HG03521 (cell line): ENCODE measurements at regions not wholly inside any gene's neighbourhood (a gene's known extent, or its start where the extent isn't known, plus 50 kb on each side); places are given as distances from the start of the nearest gene placed in this dataset.
"Not testable (repeated sequence)": the region's sequence is repeated elsewhere in the genome, so short reads cannot be mapped to it uniquely, and the experiment has no call there.

Experiments
- ATAC-seq: cut with Tn5 transposase; IDR thresholded peaks from one replicate; pipeline ENCODE4 v1.9.1; 2021; ENCODE audit warnings: mild to moderate bottlenecking, moderate library complexity; ENCODE audit not compliant: unreplicated experiment

DNA sequence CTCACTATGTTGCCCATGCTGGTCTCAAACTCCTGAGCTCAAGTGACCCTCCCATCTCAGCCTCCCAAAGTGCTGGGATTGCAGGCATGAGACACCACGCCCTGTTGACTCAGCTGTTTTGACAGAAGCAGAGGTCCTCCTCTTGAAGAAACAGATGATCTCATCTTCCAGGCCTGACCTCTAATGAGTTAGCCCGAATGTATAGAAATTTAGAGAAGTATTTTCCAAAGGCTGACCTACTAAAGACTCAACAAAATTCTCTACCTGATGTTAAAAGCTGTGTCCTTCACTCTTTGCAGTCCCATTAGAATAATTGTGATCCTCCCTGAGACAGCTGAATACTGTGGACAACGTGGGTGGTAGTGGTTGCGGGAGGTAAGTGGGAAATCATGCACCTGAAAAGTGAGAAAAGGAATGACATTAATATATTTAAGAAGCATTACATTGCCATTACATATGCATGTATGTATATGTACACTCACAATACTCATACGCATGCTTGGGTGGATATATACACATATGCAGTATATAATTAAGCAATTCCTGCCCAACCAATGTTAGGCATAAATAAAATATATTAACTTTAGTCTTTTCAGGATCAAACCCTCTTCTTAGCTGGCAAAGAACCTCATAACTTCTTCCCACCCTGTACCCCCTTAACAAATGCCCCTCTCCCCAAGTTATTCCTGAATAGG lies 204.6 kb upstream of the NR2F2 start:
- no peak for ATAC-seq

DNA sequence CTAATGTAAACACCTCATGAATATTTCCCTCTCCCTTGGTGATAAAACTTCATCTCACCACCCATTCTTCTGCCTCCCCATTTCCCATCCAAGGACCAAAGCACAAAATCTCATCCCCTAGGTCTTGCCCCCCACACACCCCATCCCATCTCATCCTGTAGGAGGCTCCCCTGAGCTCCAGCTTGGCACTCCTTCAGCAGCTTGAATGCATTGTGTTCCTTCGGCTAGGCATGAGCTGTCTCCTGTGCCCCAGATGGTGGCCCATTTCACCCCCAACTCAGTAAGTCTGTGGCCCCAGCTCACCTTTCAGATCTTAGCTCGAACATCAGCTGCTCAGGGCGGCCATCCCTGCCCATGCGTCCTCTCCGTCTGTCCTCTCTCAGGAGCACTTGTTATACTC lies 203.6 kb upstream of the NR2F2 start:
- no peak for ATAC-seq

DNA sequence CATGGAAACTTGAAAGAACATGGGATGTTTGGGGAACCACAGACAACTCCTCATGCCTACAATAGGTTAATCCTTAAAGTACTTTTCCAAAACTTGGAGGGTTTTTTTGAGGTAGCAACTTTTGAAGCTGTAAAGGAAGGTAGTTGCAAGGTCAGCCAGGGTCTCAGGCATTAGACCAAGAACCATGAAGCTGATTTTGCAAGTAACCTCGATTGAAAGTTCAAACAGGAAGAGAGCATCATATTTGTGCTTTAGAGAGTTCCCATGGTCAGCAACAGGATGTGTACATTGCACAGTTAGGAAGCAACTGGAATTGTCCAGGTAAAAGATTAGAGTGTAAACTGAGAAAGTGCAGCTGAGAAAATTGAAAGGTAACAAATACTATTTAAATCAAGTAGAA lies 199.8 kb upstream of the NR2F2 start:
- no peak for ATAC-seq

DNA sequence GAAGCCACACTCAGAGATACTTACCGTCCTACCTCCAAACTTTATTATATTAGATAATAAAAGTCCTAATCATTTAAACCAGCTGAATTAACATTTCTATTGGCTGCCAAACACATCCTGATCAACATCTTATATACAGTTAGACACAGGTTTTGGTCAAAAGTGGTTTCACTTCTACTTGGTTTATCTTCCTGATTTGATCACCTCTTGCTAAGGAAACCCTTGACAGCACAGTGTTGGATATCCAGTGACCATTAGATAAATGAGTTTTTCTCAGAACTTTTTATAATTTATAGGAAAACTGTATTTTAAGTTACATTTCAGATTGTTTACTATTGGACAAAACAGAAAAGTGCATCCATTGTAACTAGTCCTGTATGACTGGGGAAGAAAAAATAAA lies 198.4 kb upstream of the NR2F2 start:
- no peak for ATAC-seq

DNA sequence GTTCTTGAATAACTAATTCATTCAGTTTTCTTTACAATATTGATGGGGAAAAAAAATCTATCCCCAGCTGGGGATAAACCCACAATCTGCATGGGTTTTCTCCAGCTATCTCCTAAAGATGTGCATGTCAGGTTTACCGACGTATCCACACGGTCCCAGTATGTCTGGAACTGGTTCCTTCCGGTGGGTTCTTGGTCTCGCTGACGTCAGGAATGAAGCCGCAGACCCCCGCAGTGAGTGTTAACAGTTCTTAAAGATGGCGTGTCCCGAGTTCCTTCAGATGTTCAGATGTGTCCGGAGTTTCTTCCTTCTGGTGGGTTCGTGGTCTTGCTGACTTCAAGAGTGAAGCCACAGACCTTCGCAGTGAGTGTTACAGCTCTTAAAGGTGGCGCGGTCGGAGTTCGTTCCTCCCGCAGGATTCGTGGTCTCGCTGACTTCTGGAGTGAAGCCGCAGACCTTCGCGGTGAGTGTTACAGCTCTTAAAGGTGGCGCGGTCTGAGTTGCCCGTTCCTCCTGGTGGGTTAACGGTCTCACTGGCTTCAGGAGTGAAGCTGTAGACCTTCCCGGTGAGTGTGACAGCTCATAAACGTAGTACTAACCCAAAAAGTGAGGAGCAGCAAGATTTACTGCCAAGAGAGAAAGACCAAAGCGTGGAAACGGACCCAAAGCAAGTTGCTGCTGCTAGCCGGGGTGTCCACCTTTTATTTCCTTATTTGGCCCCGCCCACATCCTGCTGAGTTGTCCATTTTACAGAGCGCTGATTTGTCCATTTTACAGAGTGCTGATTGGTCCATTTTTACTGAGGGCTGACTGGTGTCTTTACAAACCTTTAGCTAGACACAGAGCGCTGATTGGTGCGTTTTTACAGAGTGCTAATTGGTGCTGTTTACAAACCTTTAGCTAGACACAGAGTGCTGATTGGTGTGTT lies 195.1 kb upstream of the NR2F2 start:
- ATAC-seq, result no peak

DNA sequence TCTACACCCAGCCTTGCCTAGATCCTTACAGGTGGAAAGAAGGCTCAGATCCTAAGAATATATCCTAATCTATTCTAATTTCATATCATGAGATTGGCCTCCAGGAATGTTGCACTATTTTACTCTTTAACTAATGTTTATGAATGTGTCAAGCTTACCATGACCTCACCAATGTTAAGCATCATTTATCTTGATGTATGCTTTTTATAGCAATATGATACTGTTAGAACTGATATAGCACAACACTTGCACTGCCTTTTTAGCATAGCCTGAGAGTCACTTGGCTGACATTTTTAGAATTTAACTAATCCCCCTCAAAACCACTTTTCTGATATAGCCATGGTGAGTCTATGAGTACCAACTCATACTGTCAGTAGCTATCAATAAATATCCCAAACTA lies 191.5 kb upstream of the NR2F2 start:
- no peak for ATAC-seq

DNA sequence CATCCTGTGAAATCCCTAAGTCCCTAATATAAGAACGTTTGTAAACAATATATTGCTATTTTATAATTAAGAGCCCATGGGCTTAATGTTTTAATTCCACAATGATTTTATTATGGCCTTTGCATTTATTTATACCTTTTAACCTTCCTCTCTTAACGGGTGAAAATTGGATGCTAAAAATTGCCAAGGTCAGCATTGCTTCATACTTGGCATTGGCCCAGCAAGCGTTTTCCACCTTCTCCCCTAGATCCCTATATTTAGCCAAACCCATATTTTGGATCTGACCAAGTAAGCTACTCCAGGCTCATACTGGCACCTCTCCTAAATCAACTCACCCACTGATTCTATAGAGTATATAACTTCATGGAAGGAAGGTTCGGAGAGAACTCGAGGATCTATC lies 188.0 kb upstream of the NR2F2 start:
- ATAC-seq, result no peak

DNA sequence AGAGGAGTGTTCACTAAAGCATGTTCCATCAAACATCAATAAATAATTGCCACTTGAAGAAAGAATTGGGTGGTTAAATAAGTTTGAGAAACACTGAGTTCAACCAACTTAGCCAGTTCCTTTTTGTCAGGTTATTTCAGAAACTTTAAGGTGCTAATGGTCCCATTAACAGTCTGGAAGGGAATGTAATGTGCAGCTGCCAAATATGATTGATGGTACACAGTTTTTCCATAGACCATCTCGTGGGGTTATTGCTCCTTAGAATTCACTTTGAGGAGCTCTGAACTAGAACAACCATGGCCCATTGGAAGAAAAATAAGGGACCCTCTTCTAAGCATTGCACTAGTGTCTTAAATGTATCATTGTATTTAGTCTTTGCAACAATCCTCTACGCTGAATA lies 185.8 kb upstream of the NR2F2 start:
- ATAC-seq, result no peak

DNA sequence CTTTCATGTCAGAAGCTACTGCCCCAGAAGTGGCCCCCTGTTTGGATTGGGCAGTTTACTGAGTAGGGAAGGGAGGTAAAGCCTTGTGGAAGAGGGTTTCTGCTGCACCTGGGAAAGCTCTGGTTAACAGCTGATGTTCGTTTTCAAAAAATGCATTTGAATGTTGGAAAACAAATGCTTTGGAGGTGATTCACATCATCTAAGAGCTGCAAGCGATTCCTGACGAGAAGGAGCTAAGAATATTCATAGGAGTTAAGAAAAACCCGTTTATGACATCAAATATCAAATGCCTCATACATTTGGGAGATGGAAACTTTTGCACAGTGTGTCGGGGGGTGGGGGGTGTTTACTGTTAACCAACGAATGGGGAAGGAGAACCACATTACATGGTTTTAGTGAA lies 183.8 kb upstream of the NR2F2 start:
- ATAC-seq, result no peak

DNA sequence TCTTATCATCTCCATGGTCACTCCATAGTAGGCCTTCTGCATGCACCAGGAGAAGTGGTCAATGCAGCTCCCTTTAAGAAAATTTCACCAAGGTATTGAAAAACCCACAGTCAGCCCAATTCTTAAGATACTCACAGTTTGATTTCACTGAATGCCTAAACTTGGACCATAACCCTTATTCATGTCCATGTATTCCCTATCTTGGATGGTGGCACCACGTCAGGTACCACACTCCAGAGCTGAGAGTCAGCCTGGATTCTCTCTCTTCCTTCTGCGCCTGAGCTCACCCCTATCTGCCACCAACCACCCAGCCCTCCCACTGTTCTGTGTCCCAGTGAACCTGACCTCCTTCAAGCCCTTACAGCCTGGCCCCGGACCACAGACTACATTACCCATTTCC lies 183.2 kb upstream of the NR2F2 start:
- ATAC-seq, result no peak

DNA sequence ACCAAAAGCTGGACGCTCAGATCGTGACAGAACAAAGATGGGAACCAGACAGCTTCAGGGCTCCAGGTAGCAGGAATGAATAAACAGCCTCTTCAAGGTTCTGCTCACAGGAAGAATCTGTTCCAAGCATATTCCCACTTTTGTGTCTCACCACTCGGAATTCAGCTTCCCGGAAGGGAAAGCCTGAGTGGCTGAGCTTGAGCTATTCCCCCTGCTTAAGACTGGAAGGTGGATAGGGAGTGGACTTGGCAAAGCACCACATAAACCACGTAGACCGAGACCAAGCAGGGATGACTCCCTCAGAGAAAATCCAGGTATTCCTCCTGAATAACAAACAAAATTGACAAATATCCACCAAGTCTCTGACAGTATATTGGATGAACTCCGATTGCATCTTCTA lies 180.2 kb upstream of the NR2F2 start:
- ATAC-seq, result no peak

DNA sequence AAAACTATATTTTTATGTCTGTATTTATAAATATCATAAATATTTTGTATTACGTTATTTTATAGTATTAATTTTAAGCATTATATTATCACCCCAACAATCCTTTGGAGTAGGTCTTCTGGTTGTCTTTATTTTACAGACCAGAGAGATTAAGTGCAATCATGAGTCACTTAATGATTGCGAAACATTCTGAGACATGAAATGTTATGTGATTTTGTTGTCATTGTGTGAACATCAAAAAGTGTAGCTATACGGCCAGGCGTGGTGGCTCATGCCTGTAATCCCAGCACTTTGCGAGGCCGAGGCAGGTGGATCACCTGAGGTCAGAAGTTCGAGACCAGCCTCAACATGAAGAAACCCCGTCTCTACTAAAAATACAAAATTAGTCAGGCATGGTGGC lies 178.8 kb upstream of the NR2F2 start:
- ATAC-seq, result not testable (repeated sequence)

DNA sequence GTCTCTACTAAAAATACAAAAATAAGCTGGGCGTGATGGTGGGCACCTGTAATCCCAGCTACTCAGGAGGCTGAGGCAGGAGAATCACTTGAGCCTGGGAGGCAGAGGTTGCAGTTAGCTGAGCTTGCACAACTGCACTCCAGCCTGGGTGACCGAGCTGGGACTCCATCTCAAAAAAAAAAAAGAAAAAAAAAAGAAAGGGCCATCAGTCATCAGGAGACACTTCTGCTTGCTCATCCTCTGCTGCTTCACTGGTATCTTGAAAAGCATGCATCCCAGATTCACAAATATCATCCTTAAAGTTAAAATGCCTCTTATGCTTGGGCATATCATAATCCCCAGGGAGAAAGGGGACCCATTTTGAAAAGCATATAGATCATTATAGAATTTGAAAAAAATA lies 176.6 kb upstream of the NR2F2 start:
- ATAC-seq, result no peak

DNA sequence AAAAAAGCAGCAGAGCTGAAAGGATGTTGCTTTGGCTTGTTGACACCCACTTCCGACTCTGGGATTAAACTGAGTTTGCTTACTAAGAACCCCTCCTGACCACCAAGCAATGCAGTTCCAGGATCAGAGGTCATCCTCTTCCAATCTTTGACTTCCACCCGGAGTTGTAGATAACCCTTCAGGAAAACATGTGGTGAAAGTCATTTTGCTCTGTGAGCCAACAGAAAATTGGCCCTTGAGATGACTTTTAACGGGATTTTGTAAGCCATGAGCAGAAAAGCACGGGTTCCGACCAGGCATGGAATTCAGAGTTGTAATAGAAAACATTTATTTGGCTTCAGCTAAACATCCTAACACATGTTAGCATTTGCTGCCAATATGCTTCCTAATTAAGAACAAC lies 171.6 kb upstream of the NR2F2 start:
- ATAC-seq, result no peak

DNA sequence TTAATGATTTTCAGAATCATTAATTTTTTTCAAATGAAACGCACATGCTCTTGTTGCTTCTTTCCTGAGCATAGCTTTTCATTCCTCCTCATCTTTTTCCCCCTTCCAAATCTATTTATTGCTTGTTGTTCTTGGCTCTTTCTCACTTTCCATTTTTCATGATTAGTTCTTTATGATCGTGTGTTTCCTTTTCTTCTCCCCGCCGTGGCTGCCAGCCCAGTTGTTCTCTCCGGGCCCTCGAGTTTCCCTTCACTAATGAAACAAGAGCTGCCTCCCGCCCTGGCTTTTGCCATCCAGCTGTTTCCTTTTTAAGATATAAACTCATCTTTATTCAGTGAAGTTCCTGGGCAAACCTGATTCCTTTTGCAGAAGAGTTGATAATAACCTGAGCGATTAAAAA lies 170.2 kb upstream of the NR2F2 start:
- no peak for ATAC-seq

DNA sequence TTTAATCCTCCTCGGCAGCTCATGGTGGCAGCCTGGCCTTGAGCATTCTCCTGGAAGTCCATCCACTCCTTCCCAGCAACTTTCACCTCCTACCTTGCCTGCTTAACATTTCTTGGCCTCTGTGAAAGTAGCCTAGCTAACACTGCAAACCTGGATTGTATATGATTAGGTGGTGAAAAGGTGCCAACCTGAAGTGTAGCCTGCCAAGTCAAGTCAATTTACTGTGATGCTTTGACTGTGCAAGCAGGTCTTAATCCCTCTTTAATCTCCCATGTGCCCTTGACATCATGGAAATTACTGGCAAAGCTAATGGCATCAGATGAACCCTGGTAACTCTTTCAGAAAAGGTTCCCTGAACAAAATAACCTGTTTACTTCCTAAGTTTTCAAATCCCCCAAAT lies 169.7 kb upstream of the NR2F2 start:
- no peak for ATAC-seq

DNA sequence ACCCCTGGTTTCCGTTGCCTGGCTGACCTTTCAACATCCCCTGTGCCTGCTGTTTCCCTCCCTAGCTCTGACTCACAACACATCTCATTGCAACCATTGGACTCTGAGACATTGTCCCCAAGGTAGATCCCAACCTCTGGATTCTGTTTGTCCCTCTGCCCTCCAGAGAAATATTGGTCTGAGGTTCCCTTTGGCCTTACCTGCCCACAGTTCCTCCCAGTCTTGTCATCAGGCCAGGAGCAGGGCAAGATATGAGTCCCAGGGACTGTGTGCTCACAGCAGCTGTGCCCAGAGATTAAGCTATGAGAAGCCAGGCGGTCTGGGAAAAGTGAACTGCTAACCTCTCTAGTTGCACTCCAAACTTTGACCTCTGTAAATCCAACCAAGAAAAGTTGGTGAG lies 168.2 kb upstream of the NR2F2 start:
- no peak for ATAC-seq

DNA sequence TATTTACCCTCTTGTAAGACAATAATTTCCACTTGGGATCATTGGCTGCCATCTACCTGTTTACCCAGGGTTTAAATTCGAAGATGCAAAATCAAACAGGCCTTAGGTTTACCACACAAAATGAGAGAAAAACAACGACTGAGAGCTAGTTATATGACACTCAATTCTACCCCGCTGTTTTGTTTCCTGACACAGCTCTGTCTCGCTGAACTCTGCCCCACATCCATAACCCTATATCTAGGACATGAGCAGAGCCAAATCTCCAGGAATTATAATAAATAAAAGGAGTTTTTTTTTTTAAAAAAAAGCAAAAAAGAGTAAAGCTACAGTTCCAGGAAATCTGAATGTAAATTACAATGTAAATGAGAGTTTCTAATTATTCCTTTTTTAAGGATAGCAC lies 165.4 kb upstream of the NR2F2 start:
- ATAC-seq, result no peak

DNA sequence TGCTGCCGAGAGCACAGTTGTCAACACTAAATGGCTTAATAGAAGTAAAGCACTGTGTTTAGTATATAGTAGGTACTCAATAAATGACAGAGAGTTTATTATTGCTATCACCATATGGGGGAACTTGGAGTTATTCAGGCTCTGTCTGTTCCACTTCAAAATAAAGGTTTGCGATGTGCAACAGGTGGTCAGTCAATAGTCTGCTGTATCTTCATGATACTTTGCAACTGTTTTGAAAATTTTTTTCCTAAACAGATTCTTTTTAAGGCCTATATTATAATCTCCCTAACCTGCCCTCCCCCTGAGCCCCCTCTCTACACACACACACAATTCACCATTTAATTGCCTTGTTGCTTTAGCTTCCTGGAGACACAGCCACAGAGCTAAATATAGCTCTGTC lies 164.7 kb upstream of the NR2F2 start:
- no peak for ATAC-seq

DNA sequence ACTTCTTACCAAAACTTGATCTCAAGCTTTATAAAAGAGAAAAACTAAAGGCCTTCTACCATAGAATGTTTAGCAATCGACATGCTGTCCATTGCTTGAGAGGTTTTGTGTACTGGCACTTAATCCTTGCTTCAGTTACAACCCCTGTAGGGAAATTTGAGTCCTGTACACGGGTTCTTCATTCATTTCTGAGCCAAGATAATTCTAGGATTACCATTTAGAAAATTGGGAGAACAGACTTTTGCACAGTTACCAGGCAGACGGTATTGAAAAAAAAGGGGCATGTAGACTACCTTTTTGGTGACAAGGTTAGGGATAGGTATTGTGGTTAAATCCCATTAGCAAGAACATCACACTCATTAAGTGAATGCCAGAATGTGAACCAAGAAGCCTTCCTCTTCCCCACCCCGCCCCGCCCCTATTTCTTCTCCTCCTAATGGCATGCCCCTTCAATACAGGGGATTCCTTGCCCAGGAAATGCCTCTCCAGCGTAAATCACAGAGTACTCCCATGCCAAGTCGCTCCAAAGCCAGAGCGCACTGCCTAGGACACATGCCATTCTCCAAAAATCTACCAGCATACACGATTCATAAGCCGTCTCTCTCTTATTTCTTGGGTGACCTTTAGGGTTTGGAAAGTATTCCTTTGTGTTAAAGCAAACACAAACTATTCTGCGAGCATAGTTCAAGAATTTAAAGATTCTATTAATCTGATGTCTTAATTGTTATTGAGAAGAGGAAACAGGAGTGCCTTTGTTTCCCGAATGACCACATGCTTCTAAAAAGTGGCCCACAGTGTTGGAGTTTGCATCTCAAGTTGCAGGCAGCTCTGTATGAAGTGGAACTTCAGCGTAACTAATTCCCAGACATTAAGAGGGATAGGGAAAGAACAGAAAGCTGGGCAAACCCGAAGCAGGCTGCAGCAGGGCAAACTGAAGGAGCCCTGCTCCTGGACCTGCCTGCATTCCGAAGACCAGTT lies 164.0 kb upstream of the NR2F2 start:
- no peak for ATAC-seq

DNA sequence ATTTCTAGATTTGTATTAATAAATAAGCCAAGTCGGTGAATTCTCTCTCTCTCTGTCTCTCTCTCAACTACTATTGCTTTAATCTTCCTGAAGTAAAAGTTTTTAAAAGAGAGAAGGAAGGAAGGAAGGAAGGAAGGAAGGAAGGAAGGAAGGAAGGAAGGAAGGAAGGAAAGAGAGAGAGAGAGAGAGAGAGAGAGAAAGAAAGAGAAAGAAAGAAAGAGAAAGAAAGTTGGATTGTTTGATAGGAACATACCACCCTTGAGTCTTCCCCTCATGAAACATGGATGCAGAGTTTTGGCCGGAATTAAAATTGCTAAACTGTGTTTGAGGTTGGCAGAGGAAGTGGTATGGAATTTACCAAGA lies 159.9 kb upstream of the NR2F2 start:
- ATAC-seq, result not testable (repeated sequence)
